ENCODE measurements at regions not wholly inside any gene's neighbourhood (a gene's known extent, or its start where the extent isn't known, plus 50 kb on each side); places are given as distances from the start of the nearest gene placed in this dataset.

GRCh38 chr9:108565651-108566378 is 290.0 kb downstream of the ACTL7B start:
- H3K9me3 Mint-ChIP-seq = peaks cover 5% of the 10 kb centered on the region
- DNase-seq (ENCODE audit: low spot score in 2 of 2) (no peak), ATAC-seq (peak; percentile 37)
- H3K36me3 Mint-ChIP-seq = no peaks in the 10 kb centered on the region
- H3K27ac Mint-ChIP-seq = no peak overlapping the region
- no peaks in the 10 kb centered on the region for H3K4me1 Mint-ChIP-seq
- H3K4me3 Mint-ChIP-seq = no peak overlapping the region

DNA sequence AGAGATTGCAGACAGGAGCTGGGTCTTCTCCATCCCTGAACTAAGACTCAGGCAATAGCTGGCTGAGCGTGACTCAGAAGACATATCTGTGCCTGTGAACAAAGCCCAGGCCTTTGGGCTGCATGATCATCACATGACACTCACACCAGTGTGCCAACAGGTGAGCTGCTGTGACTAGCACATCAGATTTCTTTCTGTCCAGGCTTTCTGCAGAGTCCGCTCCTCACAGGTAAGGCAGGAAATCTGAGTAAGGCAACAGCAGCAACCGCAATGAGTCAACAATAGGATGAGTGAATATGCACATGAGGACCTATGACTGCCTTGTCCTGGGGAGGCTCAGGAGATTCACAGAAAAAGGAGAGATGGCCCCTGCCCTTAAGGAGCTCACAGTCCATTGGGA is 293.6 kb downstream of the ACTL7B start:
- H3K9me3 Mint-ChIP-seq = peaks cover 2% of the 10 kb centered on the region
- H3K4me1 Mint-ChIP-seq = no peaks in the 10 kb centered on the region
- no peak for ATAC-seq
- no peaks in the 10 kb centered on the region for H3K36me3 Mint-ChIP-seq
- H3K4me3 Mint-ChIP-seq = no peak overlapping the region
- no peak overlapping the region for H3K27ac Mint-ChIP-seq
- no peak for DNase-seq (ENCODE audit: low spot score in 2 of 2)

- no peak overlapping the region for H3K27ac Mint-ChIP-seq
- no peak for ATAC-seq
- H3K36me3 Mint-ChIP-seq = no peaks in the 10 kb centered on the region
- no peak overlapping the region for H3K4me3 Mint-ChIP-seq
- DNase-seq (ENCODE audit: low spot score in 2 of 2) = no peak
- peaks cover 2% of the 10 kb centered on the region for H3K9me3 Mint-ChIP-seq
- no peaks in the 10 kb centered on the region for H3K4me1 Mint-ChIP-seq
These were observed 296.4 kb downstream of the ACTL7B start for GRCh38 chr9:108559432-108559831.

DNA sequence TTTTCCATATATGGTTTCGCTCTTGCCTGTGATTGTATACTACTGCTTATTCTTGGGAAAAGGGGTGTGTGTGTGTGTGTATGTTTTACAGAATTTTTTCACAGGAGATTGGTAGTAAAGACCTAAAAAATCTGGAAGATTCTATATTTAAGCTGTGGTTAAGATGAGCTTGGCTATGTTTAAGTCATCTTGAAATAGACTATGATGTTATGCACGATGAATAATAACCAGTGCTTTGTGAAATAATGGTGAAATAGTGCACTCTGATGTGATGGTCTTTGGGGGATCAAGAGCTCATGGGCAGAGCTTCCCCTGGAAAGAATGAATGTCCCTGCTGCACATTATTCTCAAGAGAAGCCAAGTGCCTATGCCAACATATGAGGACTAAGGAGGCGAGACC is 301.0 kb downstream of the ACTL7B start:
- Mint-ChIP-seq H3K4me1 (no peaks in the 10 kb centered on the region), H3K36me3 (no peaks in the 10 kb centered on the region), H3K9me3 (no peaks in the 10 kb centered on the region), H3K27ac (no peak overlapping the region), H3K4me3 (no peak overlapping the region)
- ATAC-seq (no peak), DNase-seq (ENCODE audit: low spot score in 2 of 2) (no peak)

GRCh38 chr9:108553111-108553635 is 302.6 kb downstream of the ACTL7B start:
- Mint-ChIP-seq H3K4me3 (no peak overlapping the region), H3K4me1 (no peaks in the 10 kb centered on the region), H3K27ac (no peak overlapping the region), H3K9me3 (no peaks in the 10 kb centered on the region), H3K36me3 (no peaks in the 10 kb centered on the region)
- ATAC-seq (no peak), DNase-seq (ENCODE audit: low spot score in 2 of 2) (no peak)

GRCh38 chr9:108552459-108553040 is 303.2 kb downstream of the ACTL7B start:
- H3K9me3 Mint-ChIP-seq = no peaks in the 10 kb centered on the region
- no peaks in the 10 kb centered on the region for H3K36me3 Mint-ChIP-seq
- H3K4me1 Mint-ChIP-seq = no peaks in the 10 kb centered on the region
- ATAC-seq (no peak), DNase-seq (ENCODE audit: low spot score in 2 of 2) (no peak)
- H3K27ac Mint-ChIP-seq = no peak overlapping the region
- no peak overlapping the region for H3K4me3 Mint-ChIP-seq

DNA sequence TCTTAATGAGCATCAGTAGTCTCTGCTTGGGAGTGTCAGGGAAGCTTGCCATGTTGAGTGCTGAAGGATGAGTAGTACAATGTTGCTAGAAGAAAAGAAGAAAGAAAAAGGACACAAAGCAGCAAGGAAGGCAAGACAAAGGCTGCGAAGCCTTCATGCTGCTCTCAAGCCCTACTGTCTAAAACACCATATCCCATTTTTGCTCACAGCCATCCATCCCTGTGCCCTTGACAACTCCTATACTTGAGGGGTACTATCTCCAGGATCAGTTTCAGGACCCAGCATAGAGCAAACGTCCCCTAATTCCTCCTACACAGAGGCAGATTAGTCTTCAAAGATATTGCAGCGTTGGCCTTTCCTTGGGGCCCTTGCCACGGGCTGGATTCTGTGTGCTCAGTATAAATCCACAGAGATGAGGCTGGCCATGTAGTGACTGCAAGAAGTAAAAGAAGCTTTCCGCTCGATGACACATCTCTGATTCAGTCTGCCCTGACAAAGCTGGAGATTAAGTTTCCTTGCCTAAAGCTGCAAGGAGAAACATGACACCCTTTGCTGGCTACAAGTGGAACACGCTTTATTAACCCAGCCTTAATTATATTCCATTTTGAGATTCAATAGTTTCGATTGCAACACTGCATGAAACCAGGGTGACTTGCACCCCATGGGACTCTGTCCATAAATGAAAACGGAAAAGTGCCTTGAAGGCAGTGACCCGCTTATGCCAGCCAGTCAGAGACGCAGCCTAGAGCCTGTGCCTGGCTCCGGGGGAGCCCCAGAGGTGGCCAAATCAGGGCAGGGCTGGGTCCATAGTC is 304.6 kb downstream of the ACTL7B start:
- Mint-ChIP-seq H3K36me3 (no peaks in the 10 kb centered on the region), H3K9me3 (no peaks in the 10 kb centered on the region), H3K4me1 (no peaks in the 10 kb centered on the region), H3K27ac (no peak overlapping the region), H3K4me3 (no peak overlapping the region)
- no peak for ATAC-seq
- DNase-seq (ENCODE audit: low spot score in 2 of 2) = no peak

DNA sequence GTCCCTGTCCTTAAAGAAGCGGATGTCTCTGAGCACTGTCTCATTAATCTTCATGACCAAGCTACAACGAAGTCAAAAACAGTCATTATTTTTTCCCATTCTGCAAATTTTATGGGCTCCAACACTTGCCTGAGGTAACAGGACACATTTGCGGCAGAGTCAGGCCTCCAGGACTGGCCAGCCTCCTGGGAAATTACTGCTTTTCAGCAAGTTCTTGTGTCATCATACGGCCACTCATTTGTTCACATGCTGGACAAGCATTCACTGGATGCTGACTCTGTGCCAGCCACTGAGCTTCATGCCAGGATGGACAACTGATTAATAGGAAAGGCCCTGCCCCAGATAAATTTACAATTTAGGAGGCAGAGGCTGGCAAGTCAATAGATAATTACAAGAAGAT is 305.7 kb downstream of the ACTL7B start:
- Mint-ChIP-seq H3K27ac (no peak overlapping the region), H3K4me1 (no peaks in the 10 kb centered on the region), H3K4me3 (no peak overlapping the region), H3K9me3 (no peaks in the 10 kb centered on the region), H3K36me3 (no peaks in the 10 kb centered on the region)
- ATAC-seq = no peak
- no peak for DNase-seq (ENCODE audit: low spot score in 2 of 2)

DNA sequence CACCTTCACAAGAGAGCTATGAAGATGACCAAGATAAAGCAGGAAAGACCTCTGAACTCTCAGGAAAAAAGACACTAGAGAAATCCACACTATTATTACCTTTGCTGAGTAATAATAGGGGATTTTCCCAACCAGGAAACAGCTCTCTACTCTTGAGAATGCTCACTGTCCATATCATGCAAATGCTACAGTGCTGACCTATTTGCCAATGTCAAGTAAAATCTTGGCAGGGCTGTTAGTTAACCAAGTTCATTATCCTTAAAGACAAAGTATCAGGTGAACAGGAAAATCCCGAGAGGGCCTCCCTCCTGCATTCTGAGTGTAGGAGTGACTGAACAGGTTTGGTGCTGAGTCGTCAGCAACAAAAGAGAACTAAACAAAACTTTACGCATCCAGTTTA is 306.6 kb downstream of the ACTL7B start:
- no peak overlapping the region for H3K27ac Mint-ChIP-seq
- DNase-seq (ENCODE audit: low spot score in 2 of 2) (no peak), ATAC-seq (no peak)
- H3K36me3 Mint-ChIP-seq = no peaks in the 10 kb centered on the region
- no peaks in the 10 kb centered on the region for H3K9me3 Mint-ChIP-seq
- H3K4me3 Mint-ChIP-seq = no peak overlapping the region
- no peaks in the 10 kb centered on the region for H3K4me1 Mint-ChIP-seq

DNA sequence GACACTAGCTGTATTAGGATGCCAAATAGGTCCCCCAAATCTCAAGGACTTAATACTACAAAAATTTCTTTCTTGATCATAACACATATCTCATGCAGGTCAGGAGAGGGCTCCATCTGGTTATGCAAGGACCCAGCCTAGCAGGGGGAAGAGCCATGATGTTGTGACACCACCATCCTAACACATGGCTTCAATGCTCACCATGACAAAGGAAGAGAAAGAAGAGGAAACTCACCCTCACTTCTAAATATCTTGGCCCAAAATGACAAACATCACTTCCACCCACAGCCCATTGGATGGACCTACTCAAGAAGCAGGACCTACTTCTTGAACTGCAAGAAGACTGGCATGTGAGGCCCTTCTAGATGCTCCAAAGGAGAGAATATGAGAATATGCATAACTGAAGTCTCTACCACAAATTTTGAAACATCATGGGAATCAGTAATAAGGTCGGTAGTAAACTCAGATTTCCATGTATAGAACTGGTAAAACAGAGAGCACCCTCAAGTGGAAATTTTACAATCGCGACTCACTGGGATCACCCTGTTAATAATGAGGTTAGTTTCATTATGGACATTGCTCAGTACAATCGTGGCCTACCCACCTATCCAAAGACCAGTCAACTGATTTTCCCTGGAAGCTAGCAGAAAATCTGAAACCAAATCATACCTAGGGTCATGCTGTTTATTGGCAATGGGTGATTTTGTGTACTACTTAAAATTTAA is 308.2 kb downstream of the ACTL7B start:
- H3K27ac Mint-ChIP-seq = no peak overlapping the region
- DNase-seq (ENCODE audit: low spot score in 2 of 2) (no peak), ATAC-seq (no peak)
- H3K4me3 Mint-ChIP-seq = no peak overlapping the region
- H3K36me3 Mint-ChIP-seq = no peaks in the 10 kb centered on the region
- no peaks in the 10 kb centered on the region for H3K4me1 Mint-ChIP-seq
- H3K9me3 Mint-ChIP-seq = no peaks in the 10 kb centered on the region

- no peak for ATAC-seq
- H3K4me3 Mint-ChIP-seq = no peak overlapping the region
- DNase-seq (ENCODE audit: low spot score in 2 of 2) = no peak
- no peaks in the 10 kb centered on the region for H3K36me3 Mint-ChIP-seq
- no peak overlapping the region for H3K27ac Mint-ChIP-seq
- H3K4me1 Mint-ChIP-seq = no peaks in the 10 kb centered on the region
- no peaks in the 10 kb centered on the region for H3K9me3 Mint-ChIP-seq
These were observed 309.6 kb downstream of the ACTL7B start for GRCh38 chr9:108546215-108546614.

DNA sequence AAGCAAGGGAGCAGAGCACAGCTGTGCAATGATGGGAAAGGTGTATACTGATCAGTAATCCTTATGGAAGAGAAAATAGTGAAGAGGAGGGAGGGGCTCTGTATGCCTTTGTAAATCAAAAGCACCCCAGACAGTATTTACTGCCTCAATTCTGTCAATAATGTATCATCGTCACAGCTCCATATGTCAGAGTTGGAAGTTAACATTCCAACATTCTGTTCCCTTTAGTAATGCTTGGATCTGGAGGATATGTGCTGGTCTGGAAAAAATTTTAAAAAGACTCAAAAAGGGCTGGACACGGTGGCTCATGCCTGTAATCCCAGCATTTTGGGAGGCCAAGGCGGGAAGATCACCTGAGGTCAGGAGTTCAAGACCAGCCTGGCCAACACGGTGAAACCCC is 310.4 kb downstream of the ACTL7B start:
- H3K27ac Mint-ChIP-seq = no peak overlapping the region
- no peak for ATAC-seq
- no peaks in the 10 kb centered on the region for H3K36me3 Mint-ChIP-seq
- H3K9me3 Mint-ChIP-seq = no peaks in the 10 kb centered on the region
- no peak for DNase-seq (ENCODE audit: low spot score in 2 of 2)
- no peak overlapping the region for H3K4me3 Mint-ChIP-seq
- no peaks in the 10 kb centered on the region for H3K4me1 Mint-ChIP-seq

GRCh38 chr9:108544866-108545265 is 310.9 kb downstream of the ACTL7B start:
- H3K36me3 Mint-ChIP-seq = no peaks in the 10 kb centered on the region
- DNase-seq (ENCODE audit: low spot score in 2 of 2) (no peak), ATAC-seq (no peak)
- no peak overlapping the region for H3K4me3 Mint-ChIP-seq
- H3K27ac Mint-ChIP-seq = no peak overlapping the region
- H3K4me1 Mint-ChIP-seq = no peaks in the 10 kb centered on the region
- no peaks in the 10 kb centered on the region for H3K9me3 Mint-ChIP-seq

DNA sequence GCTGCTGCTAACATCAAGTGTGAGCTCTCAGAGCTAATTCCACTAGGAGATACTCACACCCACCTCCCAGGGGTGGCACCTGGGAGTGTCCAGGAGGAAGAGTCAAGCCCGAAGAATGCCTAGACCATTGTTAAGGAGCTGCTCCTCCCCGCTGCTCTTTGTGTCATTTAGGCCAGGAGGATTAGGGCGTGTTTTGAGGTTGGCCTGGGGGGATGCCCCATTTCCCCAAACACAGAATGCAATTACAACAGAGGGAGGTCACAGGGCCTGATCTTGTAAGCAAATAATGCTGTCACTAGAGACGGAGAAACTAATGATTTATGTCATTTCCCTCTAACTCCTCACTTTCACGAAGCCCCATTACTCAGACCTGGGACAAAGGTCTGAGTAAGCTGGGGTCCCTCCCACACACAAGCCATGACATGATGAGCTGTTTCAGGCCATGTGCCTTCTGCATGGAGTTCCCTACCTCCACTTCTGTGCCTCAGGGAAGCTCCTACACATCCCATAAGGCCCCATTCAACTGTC is 312.5 kb downstream of the ACTL7B start:
- H3K27ac Mint-ChIP-seq = no peak overlapping the region
- no peaks in the 10 kb centered on the region for H3K36me3 Mint-ChIP-seq
- no peaks in the 10 kb centered on the region for H3K4me1 Mint-ChIP-seq
- H3K9me3 Mint-ChIP-seq = no peaks in the 10 kb centered on the region
- no peak overlapping the region for H3K4me3 Mint-ChIP-seq
- DNase-seq (ENCODE audit: low spot score in 2 of 2) (no peak), ATAC-seq (no peak)

DNA sequence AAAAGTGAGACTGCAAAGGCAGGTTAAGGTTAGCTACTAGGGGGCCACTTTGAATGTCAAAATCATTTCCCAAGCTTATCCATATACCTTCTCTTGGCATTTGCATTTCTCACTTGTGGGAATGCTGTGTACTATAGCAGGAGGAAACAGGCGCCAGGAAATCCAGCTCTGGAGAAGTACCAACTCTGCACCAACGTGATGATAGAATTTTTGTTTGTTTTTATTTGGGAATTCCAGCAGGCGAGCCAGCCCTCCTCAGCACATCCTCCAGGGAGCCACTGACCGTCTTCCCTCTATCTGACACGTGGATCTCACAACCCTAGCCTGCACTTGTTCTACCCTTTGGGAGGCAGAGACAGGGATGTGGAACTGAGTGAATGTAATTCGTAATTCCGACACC is 318.0 kb downstream of the ACTL7B start:
- no peak for ATAC-seq
- no peaks in the 10 kb centered on the region for H3K4me1 Mint-ChIP-seq
- H3K36me3 Mint-ChIP-seq = no peaks in the 10 kb centered on the region
- H3K4me3 Mint-ChIP-seq = no peak overlapping the region
- DNase-seq (ENCODE audit: low spot score in 2 of 2) = no peak
- H3K9me3 Mint-ChIP-seq = peaks cover 6% of the 10 kb centered on the region
- no peak overlapping the region for H3K27ac Mint-ChIP-seq

All from stimulated activated effector memory CD8-positive, alpha-beta T cell treated with anti-CD3 and anti-CD28 coated beads, Interleukin-12 subunit alpha, Interleukin-12 subunit beta, amount 100 ng/mL, for 72 hours (primary cell).